B cell (primary cell): ENCODE measurements at regions not wholly inside any gene's neighbourhood (a gene's known extent, or its start where the extent isn't known, plus 50 kb on each side); places are given as distances from the start of the nearest gene placed in this dataset.

Experiments used
- ATAC-seq: fragments of 200-7000 bp; cut with Tn5 transposase; one replicate; pipeline ENCODE4 v1.10.0; 2021; ENCODE audit warnings: low read depth, mild to moderate bottlenecking, moderate number of reproducible peaks, moderate library complexity
- CTCF ChIA-PET: fragments of 350-600 bp; sonication (Branson Sonifier 250); formaldehyde crosslinking; loops from one replicate; lab custom pipeline; 2021; ENCODE audit warnings: antibody characterized with exemption, inconsistent platforms; lab: Charles Lee
- POLR2A ChIA-PET: fragments of 350-600 bp; sonication (Branson Sonifier 250); formaldehyde crosslinking; loops from one replicate; lab custom pipeline; 2021; ENCODE audit warnings: antibody characterized with exemption; lab: Charles Lee
- DNase-seq: peaks from one replicate; pipeline ENCODE4 v3.0.0; 2013
- H2AFZ ChIP-seq: 2 replicates; pipeline ENCODE4 v1.6.1; 2012; ENCODE audit warnings: mild to moderate bottlenecking, low read depth, low read length; ENCODE audit not compliant: insufficient read depth, poor library complexity, severe bottlenecking
- H3K27ac ChIP-seq, 2 donors: 1 replicate in 1 of 2; 2 replicates in 1 of 2; pipeline ENCODE4 v1.5.1; 2012 to 2013; ENCODE audit warnings: low read length in 2 of 2, mild to moderate bottlenecking in 2 of 2, moderate library complexity in 1 of 2
- H3K27me3 ChIP-seq, 4 experiments: fragments of 200-600 bp in 1 of 4; sonication (generic) in 1 of 4; replicated peaks in 1 of 4; 1 replicate in 2 of 4; 2 replicates in 2 of 4; pipeline versions ENCODE4 v1.6.1 to v1.7.0; 2013 to 2016; ENCODE audit warnings: low read length in 3 of 4, mild to moderate bottlenecking in 2 of 4, mixed read lengths in 1 of 4, moderate library complexity in 1 of 4; ENCODE audit not compliant: insufficient read depth in 4 of 4, control insufficient read depth in 3 of 4; ENCODE audit errors: control extremely low read depth in 1 of 4
- H3K36me3 ChIP-seq, 2 experiments: replicated peaks in 1 of 2; 1 replicate in 1 of 2; 2 replicates in 1 of 2; pipeline versions ENCODE4 v1.6.1 to v1.7.1; 2013; ENCODE audit warnings: low read length in 1 of 2; ENCODE audit not compliant: insufficient read depth in 2 of 2, control insufficient read depth in 1 of 2; ENCODE audit errors: control extremely low read depth in 1 of 2, extremely low read depth in 1 of 2
- H3K4me1 ChIP-seq, 2 donors: fragments of 200-600 bp in 1 of 2; sonication (generic) in 1 of 2; 1 replicate in 1 of 2; 2 replicates in 1 of 2; pipeline versions ENCODE4 v1.5.1 to v1.6.1; 2013 to 2017; ENCODE audit warnings: low read length in 2 of 2; ENCODE audit not compliant: control insufficient read depth in 2 of 2, insufficient read depth in 2 of 2
- H3K4me2 ChIP-seq: replicated peaks from 2 replicates; pipeline ENCODE3; 2012; ENCODE audit warnings: mild to moderate bottlenecking, low read depth, low read length; ENCODE audit not compliant: poor library complexity, severe bottlenecking
- H3K4me3 ChIP-seq, 5 experiments: fragments of 200-600 bp in 1 of 5; sonication (generic) in 1 of 5; 1 replicate in 3 of 5; 2 replicates in 2 of 5; pipeline versions ENCODE4 v1.5.1 to v1.7.0; 2011 to 2016; ENCODE audit warnings: low read length in 4 of 5, mild to moderate bottlenecking in 4 of 5, low read depth in 2 of 5, control low read depth in 1 of 5, moderate library complexity in 1 of 5; ENCODE audit not compliant: insufficient read depth in 1 of 5; ENCODE audit errors: control extremely low read depth in 1 of 5, extremely low read depth in 1 of 5
- H3K79me2 ChIP-seq: fragments of 200-600 bp; sonication (generic); one replicate; pipeline ENCODE4 v1.6.0; 2016; ENCODE audit warnings: low read length; ENCODE audit not compliant: control insufficient read depth, insufficient read depth
- H3K9ac ChIP-seq: fragments of 200-600 bp; sonication (generic); 2 replicates; pipeline ENCODE4 v1.6.1; 2017; ENCODE audit warnings: mild to moderate bottlenecking, low read length, moderate library complexity
- H3K9me3 ChIP-seq, 3 donors: one replicate each; pipeline versions ENCODE4 v1.6.1 to v1.7.1; 2013; ENCODE audit warnings: low read length in 2 of 3; ENCODE audit not compliant: control insufficient read depth in 2 of 3, insufficient read depth in 1 of 3; ENCODE audit errors: control extremely low read depth in 1 of 3
- H4K20me1 ChIP-seq: 2 replicates; pipeline ENCODE4 v1.6.0; 2012; ENCODE audit warnings: mild to moderate bottlenecking, low read length; ENCODE audit not compliant: insufficient read depth, control insufficient read depth, poor library complexity, severe bottlenecking
- H3K27ac Mint-ChIP-seq: one replicate; pipeline ENCODE4 v1.8.0; 2021; ENCODE audit warnings: mixed read lengths
- H3K27me3 Mint-ChIP-seq: one replicate; pipeline ENCODE4 v1.8.0; 2021; ENCODE audit warnings: mixed read lengths
- H3K4me1 Mint-ChIP-seq: one replicate; pipeline ENCODE4 v1.8.0; 2021; ENCODE audit warnings: mixed read lengths
- H3K4me3 Mint-ChIP-seq: one replicate; pipeline ENCODE4 v1.8.0; 2021; ENCODE audit warnings: mixed read lengths
- H3K9me3 Mint-ChIP-seq: one replicate; pipeline ENCODE4 v1.8.0; 2022; ENCODE audit warnings: mixed read lengths; ENCODE audit not compliant: insufficient read depth
- EZH2 ChIP-seq: IDR thresholded peaks from 2 replicates; pipeline ENCODE4 v1.6.1; 2012; ENCODE audit warnings: borderline replicate concordance, low read depth, mild to moderate bottlenecking, moderate library complexity, low read length; ENCODE audit not compliant: insufficient read depth, poor library complexity, severe bottlenecking
- WGBS: methylation state at CpG from one replicate; pipeline ENCODE4 v1.1.5; 2013; ENCODE audit warnings: missing lambda C conversion rate; ENCODE audit not compliant: insufficient coverage; 5-methylcytosine and 5-hydroxymethylcytosine counted together
- intact Hi-C: fragments of 100-400 bp; cut with micrococcal nuclease; formaldehyde crosslinking; loops from one replicate; pipeline ENCODE4 v1.10.0; 2022
- TF ChIP-seq, protein P1 (sequence below): fragments of 200-600 bp; IDR thresholded peaks from one replicate; pipeline ENCODE4 v1.8.0; 2022; ENCODE audit warnings: antibody characterized with exemption, mild to moderate bottlenecking

DNA sequence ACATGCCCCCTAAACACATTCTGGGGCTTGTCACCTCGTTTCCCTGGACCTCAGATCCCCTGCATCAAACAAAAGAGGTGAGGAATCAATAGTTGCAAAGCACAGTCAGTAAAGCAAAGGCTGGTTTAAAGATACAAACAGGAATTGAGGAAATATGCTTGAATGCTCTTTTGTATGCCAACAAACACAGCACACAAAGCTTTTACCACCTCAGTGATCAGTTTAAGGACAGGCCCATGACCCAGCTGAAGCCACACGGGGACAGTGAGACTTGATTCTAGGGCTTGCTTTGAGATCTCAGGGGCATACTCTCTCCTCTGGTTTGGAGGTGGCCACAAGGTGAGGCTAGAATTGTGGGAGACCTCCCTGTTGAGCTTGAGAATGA is 182.9 kb upstream of the CST7 start:
- TF ChIP-seq, protein P1, sequence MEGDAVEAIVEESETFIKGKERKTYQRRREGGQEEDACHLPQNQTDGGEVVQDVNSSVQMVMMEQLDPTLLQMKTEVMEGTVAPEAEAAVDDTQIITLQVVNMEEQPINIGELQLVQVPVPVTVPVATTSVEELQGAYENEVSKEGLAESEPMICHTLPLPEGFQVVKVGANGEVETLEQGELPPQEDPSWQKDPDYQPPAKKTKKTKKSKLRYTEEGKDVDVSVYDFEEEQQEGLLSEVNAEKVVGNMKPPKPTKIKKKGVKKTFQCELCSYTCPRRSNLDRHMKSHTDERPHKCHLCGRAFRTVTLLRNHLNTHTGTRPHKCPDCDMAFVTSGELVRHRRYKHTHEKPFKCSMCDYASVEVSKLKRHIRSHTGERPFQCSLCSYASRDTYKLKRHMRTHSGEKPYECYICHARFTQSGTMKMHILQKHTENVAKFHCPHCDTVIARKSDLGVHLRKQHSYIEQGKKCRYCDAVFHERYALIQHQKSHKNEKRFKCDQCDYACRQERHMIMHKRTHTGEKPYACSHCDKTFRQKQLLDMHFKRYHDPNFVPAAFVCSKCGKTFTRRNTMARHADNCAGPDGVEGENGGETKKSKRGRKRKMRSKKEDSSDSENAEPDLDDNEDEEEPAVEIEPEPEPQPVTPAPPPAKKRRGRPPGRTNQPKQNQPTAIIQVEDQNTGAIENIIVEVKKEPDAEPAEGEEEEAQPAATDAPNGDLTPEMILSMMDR: no peak
- no peak for TF ChIP-seq EZH2
- Histone ChIP-seq H3K36me3 (no peaks in the 10 kb centered on the region), H3K4me1 (peaks cover 16 to 25% of the 10 kb centered on the region in 2 donors), H3K4me3 (no peak overlapping the region), H3K27ac (no peak overlapping the region), H3K27me3 (peaks cover 0 to 2% (median 0%) of the 10 kb centered on the region in 4 experiments), H3K9ac (no peak overlapping the region), H3K4me2 (peak overlapping the region; percentile 31), H3K79me2 (no peaks in the 10 kb centered on the region), H3K9me3 (peaks cover 0 to 6% (median 0%) of the 10 kb centered on the region in 3 donors), H4K20me1 (no peaks in the 10 kb centered on the region), H2AFZ (peak overlapping the region; percentile 35)
- no CpG with 5 or more reads among the region's 2 CpGs for WGBS
- intact Hi-C loops: no loop called here
- no peak for DNase-seq
- no peak for ATAC-seq
- CTCF ChIA-PET: no interaction called here
- H3K27ac Mint-ChIP-seq: peak overlapping the region; percentile 75
- H3K4me3 Mint-ChIP-seq: peak overlapping the region; percentile 34
- peaks cover 28% of the 10 kb centered on the region for H3K4me1 Mint-ChIP-seq
- no peaks in the 10 kb centered on the region for H3K9me3 Mint-ChIP-seq
- POLR2A ChIA-PET: no interaction called here
- no peaks in the 10 kb centered on the region for H3K27me3 Mint-ChIP-seq

GRCh38 chr20:24766826-24767622 is 182.0 kb upstream of the CST7 start:
- no peaks in the 10 kb centered on the region for H3K9me3 Mint-ChIP-seq
- ATAC-seq: no peak
- Histone ChIP-seq H4K20me1 (no peaks in the 10 kb centered on the region), H3K9me3 (peaks cover 0 to 2% (median 0%) of the 10 kb centered on the region in 3 donors), H3K36me3 (no peaks in the 10 kb centered on the region), H3K4me3 (no peak overlapping the region), H3K27me3 (peaks cover 0 to 2% (median 0%) of the 10 kb centered on the region in 4 experiments), H3K9ac (no peak overlapping the region), H3K4me2 (no peak overlapping the region), H2AFZ (no peak overlapping the region), H3K79me2 (no peaks in the 10 kb centered on the region), H3K27ac (no peak overlapping the region), H3K4me1 (peaks cover 16 to 30% of the 10 kb centered on the region in 2 donors)
- TF ChIP-seq, protein P1: no peak
- no peak for TF ChIP-seq EZH2
- H3K27ac Mint-ChIP-seq: no peak overlapping the region
- ChIA-PET CTCF (no interaction called here), POLR2A (no interaction called here)
- WGBS: 79% methylated on average over 7 of the region's 7 CpGs
- H3K4me3 Mint-ChIP-seq: no peak overlapping the region
- H3K4me1 Mint-ChIP-seq: peaks cover 33% of the 10 kb centered on the region
- intact Hi-C loops: no loop called here
- DNase-seq: no peak
- H3K27me3 Mint-ChIP-seq: no peaks in the 10 kb centered on the region
